Coronary artery (tissue), 2 donors: ENCODE measurements at regions not wholly inside any gene's neighbourhood (a gene's known extent, or its start where the extent isn't known, plus 50 kb on each side); places are given as distances from the start of the nearest gene placed in this dataset.

Source experiments
- DNase-seq: peaks from one replicate; pipeline ENCODE4 v3.0.0-alpha.2; 2017; ENCODE audit warnings: low spot score
- H3K27ac ChIP-seq, 2 donors: fragments of 200-600 bp; sonication (generic); one replicate each; pipeline ENCODE4 v1.5.1; 2016 to 2019
- H3K4me3 ChIP-seq: fragments of 200-600 bp; sonication (generic); 2 replicates; pipeline ENCODE4 v1.5.1; 2016; ENCODE audit warnings: mild to moderate bottlenecking, moderate library complexity
- CTCF ChIP-seq: fragments of 200-600 bp; sonication (generic); IDR thresholded peaks from one replicate; pipeline ENCODE4 v1.5.1; 2019; ENCODE audit warnings: antibody characterized with exemption

- TF ChIP-seq CTCF: no peak
- Histone ChIP-seq H3K4me3 (no peak overlapping the region), H3K27ac (no peak overlapping the region)
- no peak for DNase-seq
These were observed 817.3 kb upstream of the AGA start for GRCh38 chr4:178259566-178259965.

DNA sequence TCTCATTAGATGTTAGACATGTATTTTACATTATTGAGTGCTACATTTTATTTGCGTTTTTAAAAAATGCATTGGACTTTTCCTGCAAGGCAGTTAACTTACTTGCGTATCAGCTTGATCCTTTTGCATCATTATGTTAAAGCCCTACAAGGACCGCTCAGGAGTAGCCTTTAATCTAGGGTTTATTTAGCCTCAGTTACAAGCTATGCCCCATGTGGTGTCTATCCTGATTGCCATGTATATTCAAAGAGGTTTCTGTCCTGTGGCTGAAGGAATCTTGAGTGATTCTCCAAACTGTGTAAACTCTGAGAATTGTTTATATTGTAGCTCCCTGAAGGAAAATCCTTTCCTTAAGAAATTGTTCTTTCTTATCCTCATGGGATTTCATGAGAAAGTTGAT lies 821.8 kb upstream of the AGA start:
- no peak for DNase-seq
- Histone ChIP-seq H3K27ac (no peak overlapping the region), H3K4me3 (no peak overlapping the region)
- TF ChIP-seq CTCF: no peak

DNA sequence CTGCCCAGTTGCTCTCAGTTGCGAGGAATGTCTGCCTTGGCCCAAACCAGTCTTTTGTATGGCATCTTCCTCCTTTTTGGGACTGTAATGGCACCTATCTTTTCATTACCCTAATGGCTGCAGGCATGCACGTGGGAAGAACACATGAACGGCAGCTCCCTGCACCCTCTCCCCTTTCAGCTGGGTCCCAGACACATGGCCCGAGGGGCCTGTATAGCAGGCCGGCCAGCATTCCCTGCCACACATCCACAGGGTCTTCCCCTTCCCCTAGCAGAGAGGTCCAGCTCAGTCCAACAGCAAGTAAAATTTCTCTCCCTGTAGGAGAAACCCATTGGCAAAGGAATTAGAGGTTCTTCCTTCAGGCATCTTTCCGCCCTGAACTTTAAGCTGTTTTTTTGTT lies 829.1 kb upstream of the AGA start:
- Histone ChIP-seq H3K27ac (no peak overlapping the region), H3K4me3 (no peak overlapping the region)
- no peak for TF ChIP-seq CTCF
- DNase-seq: no peak

DNA sequence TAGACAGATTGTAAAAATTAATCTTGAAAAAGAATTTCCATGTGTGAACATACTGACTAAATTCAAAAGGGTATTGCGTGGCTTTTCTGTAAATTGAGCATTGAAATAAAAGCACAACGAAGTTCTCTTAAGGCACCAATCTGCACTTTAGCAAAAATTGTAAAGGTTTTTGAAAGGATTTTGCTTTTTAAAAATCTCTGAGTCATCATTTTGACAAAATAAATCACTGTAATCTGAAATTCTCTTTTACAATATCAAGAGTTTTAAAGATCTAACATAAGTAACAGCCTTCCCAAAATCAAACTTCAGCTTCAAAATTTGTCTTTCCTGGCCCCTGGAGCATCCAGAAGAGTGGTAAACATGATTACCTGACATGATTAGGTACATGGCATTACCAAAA lies 830.9 kb upstream of the AGA start:
- Histone ChIP-seq H3K4me3 (no peak overlapping the region), H3K27ac (no peak overlapping the region)
- no peak for DNase-seq
- no peak for TF ChIP-seq CTCF

GRCh38 chr4:178275671-178276360 lies 833.6 kb upstream of the AGA start:
- no peak for TF ChIP-seq CTCF
- no peak for DNase-seq
- Histone ChIP-seq H3K4me3 (no peak overlapping the region), H3K27ac (no peak overlapping the region)

- Histone ChIP-seq H3K27ac (no peak overlapping the region), H3K4me3 (no peak overlapping the region)
- TF ChIP-seq CTCF: no peak
- DNase-seq: no peak
These were observed 838.1 kb upstream of the AGA start for GRCh38 chr4:178280362-178280761.

- TF ChIP-seq CTCF: no peak
- no peak for DNase-seq
- no peak overlapping the region for H3K27ac ChIP-seq
These were observed 846.2 kb upstream of the AGA start for GRCh38 chr4:178288462-178288861.

More at GRCh38 chr4:178288462-178288861, 846.2 kb upstream of the AGA start:
- H3K4me3 ChIP-seq: no peak overlapping the region
